Right hindlimb (tissue), 1 donor: ENCODE measurements at regions not wholly inside any gene's neighbourhood (a gene's known extent, or its start where the extent isn't known, plus 50 kb on each side); places are given as distances from the start of the nearest gene placed in this dataset.
"Not testable (repeated sequence)": the region's sequence is repeated elsewhere in the genome, so short reads cannot be mapped to it uniquely, and the experiment has no call there.

Source experiments
- DNase-seq: peaks from one replicate; pipeline ENCODE4 v3.0.0-alpha.2; 2018

DNA sequence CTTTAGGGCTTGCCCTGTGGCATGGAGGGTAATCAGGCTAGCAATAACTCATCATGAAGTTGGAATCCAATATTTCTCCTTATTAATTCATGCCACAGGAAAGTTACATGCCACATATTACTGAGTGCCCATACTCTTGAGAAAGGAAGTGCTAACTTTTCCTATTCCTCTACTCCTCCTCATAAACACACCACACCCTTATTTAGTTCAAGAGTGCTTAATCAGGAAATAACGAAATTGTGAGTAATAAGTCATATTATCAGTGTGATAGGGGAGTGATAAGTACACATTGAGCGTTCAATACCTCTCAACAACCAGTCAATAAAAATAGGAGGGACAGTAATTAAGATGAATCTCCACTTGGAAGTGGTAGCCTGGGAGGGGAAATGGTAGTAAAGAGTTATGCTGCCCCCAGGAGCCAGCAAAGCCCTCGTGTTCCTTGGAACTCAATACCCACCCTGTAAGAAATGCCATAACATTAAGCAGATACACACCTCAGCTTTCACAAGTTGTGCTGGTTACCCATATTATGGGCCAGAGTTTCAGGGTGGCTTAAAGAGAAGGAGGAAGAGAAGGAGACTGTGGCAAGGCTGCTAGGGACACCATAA, 410.0 kb upstream of the NR3C2 start:
- no peak for DNase-seq

DNA sequence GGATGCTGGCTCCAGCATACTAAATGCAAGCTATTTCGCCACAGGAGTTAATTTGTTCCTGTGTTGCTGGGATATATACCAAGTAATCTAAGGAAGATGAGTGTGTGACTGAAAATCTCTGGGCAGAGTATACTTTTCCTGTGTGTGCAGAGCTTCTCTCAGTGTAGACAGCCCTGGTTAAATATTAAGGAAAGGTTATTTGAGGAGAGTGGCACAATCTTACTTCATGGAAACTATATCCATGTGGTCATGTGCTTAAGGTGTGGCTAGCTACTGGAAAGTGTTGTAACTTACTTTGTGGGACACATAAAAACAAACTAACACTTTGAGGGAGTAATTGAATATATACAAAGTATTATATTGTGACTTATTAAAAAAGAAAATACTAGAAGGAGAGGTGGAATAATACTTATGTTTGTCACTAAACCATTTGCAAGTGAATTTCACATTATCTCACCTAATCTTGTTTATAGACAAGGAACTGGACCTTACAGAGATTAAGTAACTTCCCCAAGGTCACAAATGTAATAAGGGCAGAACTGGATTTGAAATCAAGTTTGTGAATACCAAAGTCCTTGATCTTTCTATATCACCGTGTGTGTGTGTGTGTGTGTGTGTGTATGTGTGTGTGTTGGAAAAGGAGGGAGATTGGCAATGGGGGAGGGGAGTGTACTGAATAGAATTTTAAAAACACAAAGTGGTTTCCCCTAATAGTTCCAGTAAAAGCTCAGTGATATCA, 408.2 kb upstream of the NR3C2 start:
- DNase-seq = no peak

DNA sequence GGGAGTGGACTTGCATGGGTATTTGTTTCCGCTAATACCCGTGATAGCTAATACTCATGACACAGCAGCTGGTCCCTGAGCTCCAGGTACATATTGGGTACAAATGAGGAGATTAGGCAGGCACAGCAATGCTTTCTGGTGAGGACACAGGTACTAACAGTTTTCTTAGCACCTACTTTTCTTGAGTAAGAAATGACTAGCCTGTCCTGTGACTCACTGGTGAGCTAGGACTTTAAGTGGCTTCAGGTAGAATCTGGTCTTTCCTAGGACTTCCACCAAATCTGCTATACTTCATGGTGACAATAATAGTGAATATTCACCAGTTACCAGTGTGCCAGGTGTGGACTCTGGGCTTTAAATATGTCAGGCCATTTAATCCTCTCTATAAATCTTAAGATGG, 407.4 kb upstream of the NR3C2 start:
- no peak for DNase-seq

DNA sequence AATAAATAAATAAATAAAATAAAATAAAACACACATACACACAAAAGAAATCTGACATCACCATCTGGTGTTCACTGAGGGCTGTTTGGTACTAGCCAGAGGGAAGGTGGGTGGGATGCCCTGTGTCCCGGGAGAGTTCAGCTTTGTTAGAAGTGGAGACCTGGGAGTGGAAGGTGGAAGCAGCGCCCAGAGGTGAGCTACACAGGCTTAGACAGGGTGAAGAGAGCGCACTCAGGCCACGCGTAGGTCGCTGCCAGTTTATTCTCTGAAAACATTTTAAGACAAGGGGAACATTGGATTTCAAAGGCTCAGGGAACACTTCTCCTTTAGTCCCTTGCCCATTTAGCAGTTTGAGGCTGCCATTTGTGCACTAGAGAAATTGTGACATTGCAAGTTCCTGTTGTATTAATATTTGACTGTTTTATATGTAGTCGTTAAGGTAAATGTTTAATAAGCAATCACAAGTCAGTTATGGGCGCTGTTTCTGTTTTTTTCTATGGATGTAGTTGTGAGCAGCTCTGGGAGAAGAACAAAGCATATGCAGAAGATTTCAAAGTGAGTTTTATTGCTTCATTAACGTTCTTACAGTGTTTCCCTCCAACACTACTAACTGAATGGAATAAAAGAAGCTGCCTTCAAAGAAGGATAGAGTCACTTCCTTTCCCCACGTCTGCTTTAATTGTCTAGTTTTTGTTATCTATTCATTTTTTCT, 405.5 kb upstream of the NR3C2 start:
- DNase-seq = no peak

DNA sequence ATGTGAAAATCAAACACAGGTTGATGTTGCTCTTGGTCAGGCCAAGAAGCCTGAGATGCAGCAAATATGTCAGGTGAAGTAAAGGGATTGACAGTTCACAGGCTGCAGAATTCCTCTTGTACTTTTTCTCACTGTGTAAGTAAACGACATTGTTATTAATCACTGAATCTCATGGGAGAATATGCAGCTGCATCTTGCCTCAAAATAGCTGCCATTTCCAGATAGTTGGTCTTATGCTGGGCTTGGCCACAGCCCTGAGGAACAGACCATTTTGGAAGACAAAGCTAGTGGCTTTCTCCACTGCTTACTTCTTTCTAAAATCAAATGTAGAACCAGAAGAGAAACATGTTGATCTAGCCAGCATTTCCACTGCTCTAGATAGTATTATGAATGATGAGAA, 403.4 kb upstream of the NR3C2 start:
- DNase-seq = no peak

DNA sequence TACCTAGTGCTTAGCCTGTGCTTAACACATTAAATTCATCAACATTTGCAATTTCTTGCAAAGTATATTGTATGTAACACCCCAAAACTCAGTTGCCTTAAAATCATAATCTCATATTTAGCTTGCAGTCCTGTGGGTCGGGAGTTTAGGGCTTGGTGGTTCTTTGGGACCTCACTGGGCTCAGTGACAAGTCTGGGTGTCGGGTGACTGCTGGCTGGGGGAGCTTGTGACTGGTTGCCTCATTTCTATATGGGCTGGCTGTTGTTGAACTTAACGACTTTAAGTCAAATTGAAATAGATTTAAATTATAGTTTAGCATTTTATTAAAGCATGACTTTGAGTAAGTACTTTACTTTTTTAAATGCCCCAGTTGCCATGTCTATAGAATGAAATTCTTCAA, 401.4 kb upstream of the NR3C2 start:
- DNase-seq = no peak

DNA sequence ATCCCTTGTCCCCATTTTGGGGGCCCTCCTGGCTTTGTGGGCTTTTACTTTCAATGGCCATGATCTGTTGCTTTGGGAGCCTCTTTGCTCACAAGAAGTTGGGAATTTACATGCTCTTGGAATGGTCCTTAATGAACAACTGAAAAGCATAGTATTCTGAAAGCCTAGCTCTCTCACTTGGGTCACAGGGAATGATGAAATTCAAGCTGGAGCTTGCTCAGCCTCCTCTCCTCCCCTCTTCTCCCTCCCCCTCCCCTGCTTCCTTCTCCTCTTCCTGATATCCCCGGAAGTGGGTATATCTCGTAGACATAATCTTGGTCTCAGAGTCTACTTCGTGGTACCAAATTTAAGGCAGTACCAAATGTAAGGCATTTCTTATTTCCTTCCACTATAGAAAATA, 400.6 kb upstream of the NR3C2 start:
- DNase-seq = no peak

- not testable (repeated sequence) for DNase-seq
These were observed 395.4 kb upstream of the NR3C2 start for GRCh38 chr4:148837571-148837970.

- peak; percentile 37 for DNase-seq
These were observed 392.8 kb upstream of the NR3C2 start for GRCh38 chr4:148834804-148835631.

DNA sequence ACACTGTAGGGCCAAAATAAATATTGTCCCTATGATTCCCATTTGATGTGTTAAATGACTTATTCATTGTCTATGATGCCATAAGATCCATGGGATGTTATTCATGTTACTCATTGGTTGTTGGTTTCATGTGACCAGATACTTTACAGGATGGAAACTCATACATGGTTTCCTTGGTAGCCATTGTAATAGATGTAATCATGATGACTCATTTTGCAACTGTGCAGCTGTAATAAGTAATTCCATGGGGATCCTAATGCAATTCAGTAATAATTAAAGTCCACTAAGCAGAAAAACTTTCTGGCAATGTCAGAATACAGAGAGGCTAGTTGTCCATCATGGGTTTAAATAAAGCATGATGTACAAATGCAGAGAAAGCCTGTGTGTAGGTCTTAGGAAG, 389.7 kb upstream of the NR3C2 start:
- no peak for DNase-seq

DNA sequence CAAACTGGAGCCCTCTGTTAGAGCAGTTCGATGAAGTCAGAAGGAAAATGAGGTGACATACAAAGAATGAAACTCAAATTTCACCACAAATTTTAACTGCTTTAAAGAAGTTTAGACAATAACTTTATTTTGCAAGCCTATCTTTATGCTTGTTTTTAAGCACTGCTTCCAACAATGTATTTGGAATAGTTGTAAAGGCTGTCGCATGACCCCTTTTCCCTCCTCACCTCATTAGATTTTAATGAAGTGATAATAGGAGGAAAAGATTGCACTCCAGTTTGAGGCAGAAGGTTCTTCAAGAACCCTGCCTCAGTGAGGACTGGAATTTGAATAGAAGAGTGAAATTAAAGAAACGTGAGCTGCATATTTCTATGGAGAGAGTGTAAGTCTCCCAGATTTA, 386.1 kb upstream of the NR3C2 start:
- DNase-seq = no peak

DNA sequence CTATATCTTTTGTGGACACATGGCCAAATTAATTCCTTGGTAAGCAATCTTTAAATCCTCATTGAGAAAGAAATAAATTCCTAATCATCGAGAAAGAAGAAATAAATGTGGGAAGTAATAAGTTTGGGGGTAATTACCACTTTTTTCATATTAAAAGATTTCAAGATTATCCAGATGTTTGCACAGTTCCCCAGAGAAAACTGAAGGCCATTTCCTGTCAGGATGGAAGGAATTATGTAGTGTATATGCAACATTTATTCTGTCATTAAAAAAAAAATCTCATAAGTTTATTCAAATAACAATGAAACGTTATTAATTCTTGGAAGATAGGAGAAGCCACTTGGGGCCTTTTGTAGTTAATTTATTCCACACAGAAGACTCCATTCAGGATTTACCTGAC, 385.6 kb upstream of the NR3C2 start:
- no peak for DNase-seq

- no peak for DNase-seq
These were observed 381.2 kb upstream of the NR3C2 start for GRCh38 chr4:148823419-148823769.

DNA sequence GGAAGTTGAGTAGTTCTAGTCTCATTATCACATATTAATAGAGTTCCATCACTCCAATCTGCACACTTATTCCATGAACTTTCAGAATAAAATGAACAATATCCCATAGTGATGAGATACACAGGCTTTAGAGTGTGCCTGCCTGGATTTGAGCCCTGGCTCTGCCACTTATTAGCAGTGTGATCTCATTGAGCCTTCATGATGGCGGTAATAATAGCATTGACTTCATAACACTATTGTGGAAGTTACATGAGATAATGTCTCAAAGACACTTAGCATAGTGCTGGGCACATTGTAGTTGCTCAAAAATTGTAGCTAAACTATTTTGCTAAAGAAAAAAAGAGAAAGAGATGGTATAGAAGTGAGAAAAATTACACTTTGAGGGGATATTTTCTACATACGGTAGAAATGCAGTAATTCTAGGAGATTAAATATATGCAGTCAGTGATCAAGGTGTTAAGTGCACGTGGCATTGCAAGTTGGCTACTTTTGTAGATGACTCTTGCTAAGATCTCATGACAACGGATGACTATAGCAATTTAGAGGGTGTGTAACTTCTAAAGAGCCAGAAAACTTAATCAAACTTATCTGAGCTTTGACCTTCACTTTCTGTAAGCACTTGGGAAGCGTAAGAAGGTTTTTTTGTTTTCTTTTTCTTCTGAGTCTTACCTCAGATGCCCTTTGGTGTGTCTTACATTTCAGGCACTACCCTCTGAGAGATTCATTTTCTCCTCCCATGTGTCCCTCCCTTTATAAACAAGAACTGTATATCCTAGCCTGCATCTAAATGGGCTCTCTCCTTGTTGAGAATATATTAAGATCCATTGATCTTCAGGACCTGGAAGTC, 380.6 kb upstream of the NR3C2 start:
- DNase-seq = no peak

DNA sequence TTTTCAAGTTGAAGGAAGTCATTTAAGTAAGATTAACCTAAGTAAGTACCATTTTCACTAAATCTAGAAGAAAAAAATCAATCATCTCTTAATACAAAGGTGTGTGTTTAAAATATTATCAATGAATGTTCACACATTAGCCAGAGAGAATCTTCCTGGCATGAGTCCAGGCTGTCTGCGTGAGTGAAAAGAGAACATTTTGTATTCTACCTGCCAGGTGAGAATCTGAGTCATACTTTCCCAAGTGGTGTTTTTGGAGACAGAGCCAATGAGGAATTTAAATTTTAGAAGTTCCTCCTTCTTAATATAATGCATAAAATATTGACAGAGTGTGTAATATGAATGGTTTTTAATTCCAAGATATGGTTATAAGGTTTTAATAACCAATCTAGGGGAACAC, 371.8 kb upstream of the NR3C2 start:
- no peak for DNase-seq

DNA sequence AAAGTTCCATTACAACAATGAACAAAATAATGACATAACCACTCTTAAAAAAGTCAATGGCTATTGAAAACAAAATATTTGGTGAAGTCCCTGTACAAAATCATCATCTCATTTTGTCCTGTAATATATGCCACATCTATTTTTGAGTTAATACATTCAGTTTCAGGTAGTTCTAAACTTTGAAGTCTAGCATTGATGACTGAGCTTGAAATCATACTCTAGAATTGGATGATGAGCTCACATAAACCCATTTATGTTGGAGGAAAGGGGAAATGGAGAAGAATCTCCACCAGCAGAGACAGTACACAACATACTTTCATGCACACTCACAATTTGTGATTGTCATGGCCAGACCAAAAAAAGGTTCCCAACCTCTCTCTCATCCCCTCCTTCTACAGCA, 371.1 kb upstream of the NR3C2 start:
- no peak for DNase-seq

- DNase-seq = no peak
These were observed 369.9 kb upstream of the NR3C2 start for GRCh38 chr4:148812101-148812500.

GRCh38 chr4:148810461-148810860, 368.2 kb upstream of the NR3C2 start:
- no peak for DNase-seq

GRCh38 chr4:148808416-148808815, 366.2 kb upstream of the NR3C2 start:
- DNase-seq = no peak

- no peak for DNase-seq
These were observed 358.7 kb upstream of the NR3C2 start for GRCh38 chr4:148800940-148801339.

DNA sequence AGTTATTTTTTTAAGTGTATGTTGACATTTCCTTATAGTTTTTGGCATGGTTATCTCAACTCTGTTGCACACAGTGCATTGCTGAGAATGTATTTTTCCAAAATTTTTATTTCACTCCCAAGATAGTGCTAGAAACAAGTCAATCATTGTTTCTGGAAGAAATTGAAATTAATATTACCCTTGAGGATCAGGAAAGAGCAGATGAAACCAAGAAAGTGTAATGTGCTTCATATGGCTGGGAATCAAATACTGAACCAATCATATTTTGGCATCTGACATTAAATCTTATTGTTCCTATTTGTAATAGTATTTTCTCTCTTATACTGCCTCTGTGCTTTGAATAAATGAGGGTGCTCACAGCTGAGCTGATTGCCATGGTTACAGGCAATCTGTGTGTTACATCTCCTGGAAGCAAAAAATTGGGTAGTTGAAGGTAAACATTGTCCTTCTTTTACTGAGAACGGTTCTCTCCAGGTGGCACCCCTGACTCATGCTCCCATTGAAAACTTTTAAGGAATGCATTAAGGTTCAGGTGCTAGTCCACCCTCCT, 358.2 kb upstream of the NR3C2 start:
- no peak for DNase-seq

GRCh38 chr4:148795156-148795864, 353.1 kb upstream of the NR3C2 start:
- DNase-seq = no peak
